Breast epithelium (tissue), 3 donors: ENCODE measurements at regions not wholly inside any gene's neighbourhood (a gene's known extent, or its start where the extent isn't known, plus 50 kb on each side); places are given as distances from the start of the nearest gene placed in this dataset.

Experiments used
- POLR2A ChIP-seq: fragments of 450-650 bp; IDR thresholded peaks from one replicate; pipeline ENCODE4 v1.6.1; 2016; ENCODE audit warnings: antibody characterized with exemption, mild to moderate bottlenecking, moderate library complexity
- POLR2AphosphoS5 ChIP-seq, 3 donors: sonication (generic); formaldehyde crosslinking; IDR thresholded peaks; one replicate each; pipeline ENCODE4 v1.6.1; 2017; ENCODE audit warnings: antibody characterized with exemption in 3 of 3

GRCh38 chr11:45556851-45557707 lies 108.3 kb downstream of the CHST1 start:
- no peak for TF ChIP-seq POLR2AphosphoS5 (IDR thresholded peaks at IDR 0.05)
- TF ChIP-seq POLR2A = no peak
